ENCODE measurements at regions not wholly inside any gene's neighbourhood (a gene's known extent, or its start where the extent isn't known, plus 50 kb on each side); places are given as distances from the start of the nearest gene placed in this dataset.

DNA sequence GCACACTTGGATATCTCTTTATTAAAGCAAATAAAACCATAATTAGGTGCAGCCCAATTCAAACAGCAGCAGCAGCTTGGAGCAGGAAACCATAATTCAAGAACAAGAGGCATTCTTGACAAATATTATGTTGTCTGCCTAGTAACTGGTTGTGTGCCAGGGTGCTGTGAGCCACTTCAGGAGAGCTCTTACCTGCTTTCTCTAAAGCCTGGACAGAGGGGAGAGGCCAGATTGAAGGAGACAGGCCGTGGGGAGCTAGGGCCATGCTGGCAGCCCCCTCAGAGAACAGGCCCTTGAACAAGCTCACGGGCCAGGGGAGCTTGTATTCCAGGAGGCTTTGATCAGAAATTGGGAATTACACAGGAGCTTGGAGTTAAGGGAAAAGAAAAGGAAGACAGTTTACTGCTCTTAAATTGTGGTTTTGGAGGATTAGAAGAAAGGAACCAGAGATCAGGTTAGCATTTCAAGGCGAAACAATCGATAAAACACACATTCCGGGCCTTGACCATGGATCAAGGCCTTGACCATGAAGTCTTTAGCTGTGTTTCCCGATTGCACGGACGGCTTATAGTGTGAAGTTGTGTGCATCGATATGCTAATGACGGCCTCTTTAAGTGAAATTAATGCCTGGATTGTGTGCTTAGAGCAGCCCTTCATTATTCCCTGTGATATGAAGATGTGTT, 69.8 kb upstream of the NKX2-2 start:
- no peak overlapping the region for H3K27ac ChIP-seq
- DNase-seq (ENCODE audit: low spot score), result no peak
- no peak overlapping the region for H3K4me3 ChIP-seq
- TF ChIP-seq, protein P1, sequence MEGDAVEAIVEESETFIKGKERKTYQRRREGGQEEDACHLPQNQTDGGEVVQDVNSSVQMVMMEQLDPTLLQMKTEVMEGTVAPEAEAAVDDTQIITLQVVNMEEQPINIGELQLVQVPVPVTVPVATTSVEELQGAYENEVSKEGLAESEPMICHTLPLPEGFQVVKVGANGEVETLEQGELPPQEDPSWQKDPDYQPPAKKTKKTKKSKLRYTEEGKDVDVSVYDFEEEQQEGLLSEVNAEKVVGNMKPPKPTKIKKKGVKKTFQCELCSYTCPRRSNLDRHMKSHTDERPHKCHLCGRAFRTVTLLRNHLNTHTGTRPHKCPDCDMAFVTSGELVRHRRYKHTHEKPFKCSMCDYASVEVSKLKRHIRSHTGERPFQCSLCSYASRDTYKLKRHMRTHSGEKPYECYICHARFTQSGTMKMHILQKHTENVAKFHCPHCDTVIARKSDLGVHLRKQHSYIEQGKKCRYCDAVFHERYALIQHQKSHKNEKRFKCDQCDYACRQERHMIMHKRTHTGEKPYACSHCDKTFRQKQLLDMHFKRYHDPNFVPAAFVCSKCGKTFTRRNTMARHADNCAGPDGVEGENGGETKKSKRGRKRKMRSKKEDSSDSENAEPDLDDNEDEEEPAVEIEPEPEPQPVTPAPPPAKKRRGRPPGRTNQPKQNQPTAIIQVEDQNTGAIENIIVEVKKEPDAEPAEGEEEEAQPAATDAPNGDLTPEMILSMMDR (IDR thresholded peaks at IDR 0.05), result no peak

DNA sequence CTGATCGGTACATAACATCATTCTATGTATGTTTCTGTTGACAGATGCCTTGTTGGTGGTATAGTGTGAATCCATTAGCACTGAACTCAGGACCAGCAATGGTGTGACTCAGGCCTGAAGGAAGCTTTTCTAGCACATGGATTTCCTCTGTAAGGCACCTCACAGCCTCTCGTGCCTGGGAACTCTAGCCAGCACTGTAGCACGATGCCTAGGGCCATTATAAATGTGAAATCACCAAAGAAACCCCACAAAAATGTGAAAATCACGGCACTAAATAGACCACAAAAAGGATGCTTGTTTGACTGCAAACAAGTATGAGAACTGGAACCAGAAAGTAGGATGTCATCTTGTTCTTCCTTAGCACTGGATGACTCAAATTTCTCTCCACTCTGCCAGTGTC, 63.7 kb upstream of the NKX2-2 start:
- H3K27ac ChIP-seq, result no peak overlapping the region
- TF ChIP-seq, protein P1 (IDR thresholded peaks at IDR 0.05), result no peak
- H3K4me3 ChIP-seq, result no peak overlapping the region
- no peak for DNase-seq (ENCODE audit: low spot score)

DNA sequence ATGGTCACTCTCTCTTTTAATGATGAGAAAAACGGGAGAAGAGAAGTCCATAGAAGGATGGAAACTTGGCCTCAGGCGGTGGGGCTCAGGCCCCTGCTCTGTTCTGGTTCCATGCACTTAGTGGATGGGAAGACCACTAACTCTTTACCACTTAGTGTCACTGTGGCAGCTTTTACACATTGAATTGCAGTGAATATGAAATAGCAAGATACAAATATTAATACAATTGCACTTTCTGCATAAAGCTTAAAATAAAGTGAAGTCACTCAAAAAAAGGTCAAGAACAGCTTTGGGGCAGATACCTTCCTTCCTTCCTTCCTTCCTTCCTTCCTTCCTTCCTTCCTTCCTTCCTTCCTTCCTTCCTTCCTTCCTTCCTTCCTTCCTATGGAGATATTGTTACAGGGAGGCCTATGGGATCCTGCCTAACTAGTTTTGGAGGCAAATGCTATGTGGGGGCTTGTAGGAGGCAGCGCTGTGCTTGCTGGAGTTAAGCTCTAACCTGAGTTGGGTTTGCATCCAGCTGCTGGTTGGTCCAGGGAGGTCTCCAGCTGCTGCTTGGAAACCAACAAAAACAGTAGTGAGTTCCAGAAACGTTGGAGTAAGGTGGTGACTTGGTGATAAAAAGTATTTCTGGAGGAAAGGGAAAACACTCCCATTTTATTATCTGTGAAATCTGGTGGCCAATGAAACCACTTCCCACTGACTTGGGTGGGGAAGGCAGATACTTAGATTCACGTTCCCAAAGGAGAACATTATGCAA, 62.3 kb upstream of the NKX2-2 start:
- Histone ChIP-seq H3K4me3 (no peak overlapping the region), H3K27ac (no peak overlapping the region)
- TF ChIP-seq, protein P1 (IDR thresholded peaks at IDR 0.05), result no peak
- no peak for DNase-seq (ENCODE audit: low spot score)

DNA sequence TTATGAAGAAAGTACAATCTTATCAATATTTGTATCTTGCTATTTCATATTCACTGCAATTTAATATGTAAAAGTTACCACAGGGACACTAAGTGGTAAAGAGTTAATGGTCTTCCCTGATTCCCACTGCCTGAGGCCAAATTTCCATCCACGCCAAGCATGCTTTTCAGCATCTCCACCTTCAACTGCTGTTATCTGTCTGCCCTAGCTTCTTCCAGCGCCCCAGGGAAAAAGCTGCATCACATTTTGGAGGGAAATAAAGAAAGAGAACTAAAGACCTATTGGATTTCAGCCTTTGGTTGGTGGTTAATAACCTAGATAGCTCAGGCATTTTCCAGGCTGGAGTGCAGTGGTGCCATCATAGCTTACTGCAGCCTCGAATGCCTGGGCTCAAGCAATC, 61.3 kb upstream of the NKX2-2 start:
- no peak for DNase-seq (ENCODE audit: low spot score)
- TF ChIP-seq, protein P1 (IDR thresholded peaks at IDR 0.05), result no peak
- H3K4me3 ChIP-seq, result no peak overlapping the region
- no peak overlapping the region for H3K27ac ChIP-seq

DNA sequence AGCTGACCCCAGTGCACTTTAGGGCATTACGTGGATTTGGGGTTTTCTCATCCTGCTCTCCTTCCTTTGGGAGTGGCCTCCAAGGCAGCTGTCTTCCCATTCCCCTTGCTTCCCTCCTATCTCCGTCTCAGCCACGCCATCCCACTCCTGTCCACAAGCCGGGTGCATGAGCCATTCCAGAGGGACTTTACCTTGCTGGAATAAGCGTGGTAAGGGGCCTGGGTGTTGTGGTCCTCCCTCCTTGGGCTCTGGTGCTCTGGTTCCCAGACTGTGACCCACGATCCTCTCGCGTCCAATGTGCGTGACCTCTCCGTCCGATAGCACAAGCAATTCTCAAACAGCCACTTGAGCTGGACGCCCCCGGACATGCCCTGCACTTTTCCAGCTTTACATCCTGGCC, 60.6 kb upstream of the NKX2-2 start:
- DNase-seq (ENCODE audit: low spot score), result no peak
- TF ChIP-seq, protein P1 (IDR thresholded peaks at IDR 0.05), result no peak
- Histone ChIP-seq H3K27ac (no peak overlapping the region), H3K4me3 (no peak overlapping the region)

DNA sequence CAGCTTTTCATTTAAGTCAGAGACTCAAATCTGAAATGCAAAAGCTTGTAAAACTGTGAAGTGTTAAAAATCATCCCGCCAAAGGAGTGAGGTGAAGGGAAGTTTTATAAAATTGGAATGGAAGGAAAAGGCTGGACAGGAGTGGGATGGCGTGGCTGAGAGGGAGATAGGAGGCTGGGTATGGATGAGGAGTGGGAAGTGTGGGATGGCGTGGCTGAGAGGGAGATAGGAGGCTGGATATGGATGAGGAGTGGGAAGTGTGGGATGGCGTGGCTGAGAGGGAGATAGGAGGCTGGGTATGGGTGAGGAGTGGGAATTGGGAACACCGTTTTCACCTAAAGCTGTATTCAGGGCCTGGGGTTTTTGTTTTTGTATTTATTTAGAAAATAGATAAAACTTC, 59.4 kb upstream of the NKX2-2 start:
- TF ChIP-seq, protein P1 (IDR thresholded peaks at IDR 0.05), result no peak
- no peak overlapping the region for H3K27ac ChIP-seq
- DNase-seq (ENCODE audit: low spot score), result no peak
- no peak overlapping the region for H3K4me3 ChIP-seq

Data from coronary artery (tissue), 2 donors.